ENCODE measurements at regions not wholly inside any gene's neighbourhood (a gene's known extent, or its start where the extent isn't known, plus 50 kb on each side); places are given as distances from the start of the nearest gene placed in this dataset.
"Not testable (repeated sequence)": the region's sequence is repeated elsewhere in the genome, so short reads cannot be mapped to it uniquely, and the experiment has no call there.

DNA sequence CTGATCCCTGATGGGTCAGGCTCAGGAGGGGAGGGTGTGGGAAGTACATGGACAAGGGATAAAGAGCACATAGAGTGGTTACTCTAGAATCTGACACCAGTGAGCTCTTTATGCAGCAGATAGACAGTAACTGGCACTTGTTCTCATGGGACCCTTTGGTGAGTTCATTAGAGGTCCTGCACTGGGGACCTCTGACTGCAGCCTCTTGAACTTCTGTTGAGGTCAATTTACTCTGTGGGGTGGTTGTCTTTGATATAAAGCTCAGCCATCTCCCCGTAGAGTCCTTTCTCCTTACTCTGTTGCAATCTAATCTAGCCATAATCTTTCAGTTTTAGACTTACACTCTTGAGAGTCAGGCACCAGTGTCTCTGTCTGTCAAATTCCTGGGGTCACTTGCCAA, 222.4 kb downstream of the GPAT3 start:
- no peak for DNase-seq

DNA sequence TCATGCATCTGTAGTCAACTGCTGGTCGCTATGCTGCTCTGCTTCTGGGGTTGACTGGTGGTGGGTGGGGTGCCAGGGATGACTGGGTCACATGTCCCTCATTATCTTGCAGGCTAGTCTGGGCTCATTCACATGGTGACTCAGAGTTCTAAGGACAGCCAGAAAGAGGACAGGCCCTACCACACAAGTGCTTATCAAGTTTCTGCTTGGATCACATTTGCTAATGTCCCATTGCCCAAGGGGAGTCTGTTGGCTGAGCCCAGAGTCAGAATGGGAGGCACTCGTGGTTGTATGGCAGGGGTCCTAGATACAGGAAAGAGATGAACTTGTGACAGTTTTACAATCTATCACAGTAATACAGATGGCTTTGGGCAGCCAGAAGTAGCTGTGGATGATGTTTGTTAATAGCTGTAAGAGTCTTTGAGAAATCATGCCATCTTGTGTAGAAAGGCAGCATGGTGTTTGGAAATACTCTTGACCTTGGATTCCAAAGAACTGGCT, 221.3 kb downstream of the GPAT3 start:
- DNase-seq, result no peak

DNA sequence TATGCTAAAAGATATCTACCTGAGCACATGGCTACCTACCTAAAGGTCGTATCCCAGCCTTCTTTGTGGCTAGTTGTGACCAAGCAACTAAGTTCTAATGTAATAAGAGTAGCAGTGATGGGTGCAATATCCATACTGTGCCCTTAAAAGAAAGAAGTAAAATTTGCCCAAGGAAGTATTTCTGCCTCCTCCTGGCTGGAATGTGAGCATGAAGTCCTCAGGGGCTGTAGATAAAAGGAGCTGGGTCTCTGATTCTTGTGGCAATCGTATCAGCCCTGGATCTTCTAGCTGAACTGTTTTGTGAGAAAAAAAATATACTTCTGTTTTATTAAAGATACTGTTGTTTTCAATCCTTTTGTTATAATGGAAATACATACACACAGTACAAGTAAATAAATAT, 217.4 kb downstream of the GPAT3 start:
- DNase-seq, result no peak

DNA sequence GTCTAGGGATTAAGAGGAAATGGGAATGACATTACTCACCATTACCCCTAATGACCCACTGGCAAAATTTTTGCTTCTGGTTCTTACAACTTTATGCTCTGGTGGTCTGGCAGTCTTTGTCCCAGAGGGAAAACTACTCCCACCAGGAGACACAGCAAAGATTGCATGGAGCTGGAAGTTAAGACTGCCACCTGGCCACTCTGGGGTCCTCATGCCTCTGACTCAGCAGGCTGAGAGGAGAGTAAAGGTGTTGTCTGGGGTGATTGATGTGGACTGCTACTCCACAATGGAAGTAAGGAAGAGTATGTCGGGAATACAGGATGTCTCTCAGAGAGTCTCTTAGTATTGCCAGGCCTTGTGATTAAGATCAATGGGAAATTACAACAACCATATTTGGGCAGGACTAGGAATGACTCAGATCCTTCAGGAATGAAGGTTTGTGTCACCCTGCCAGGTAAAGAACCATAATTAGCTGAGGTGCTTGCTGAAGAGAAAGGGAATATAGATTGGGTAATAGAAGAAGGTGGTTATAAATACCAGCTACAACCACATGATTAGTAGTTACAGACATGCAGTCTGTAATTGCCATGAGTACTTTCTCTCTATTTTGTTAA, 215.5 kb downstream of the GPAT3 start:
- no peak for DNase-seq

DNA sequence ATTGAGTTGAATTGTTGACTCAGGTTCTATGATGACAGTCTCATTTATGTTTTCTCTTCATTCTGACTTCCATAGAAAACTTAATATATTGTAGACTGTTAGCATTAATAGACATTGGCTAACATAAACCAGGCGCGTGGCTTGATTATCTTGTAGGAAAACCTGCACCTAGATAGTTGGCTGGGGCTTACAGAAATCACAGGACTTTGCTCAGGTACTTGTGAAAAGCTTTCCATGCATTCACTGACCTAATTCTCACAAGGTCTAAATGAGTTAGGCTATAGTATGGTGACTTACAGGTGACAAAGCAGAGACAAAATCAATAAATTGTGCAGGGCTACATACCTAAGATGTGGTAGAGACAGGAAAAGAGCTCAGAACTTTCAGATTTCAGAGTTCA, 212.8 kb downstream of the GPAT3 start:
- no peak for DNase-seq

DNA sequence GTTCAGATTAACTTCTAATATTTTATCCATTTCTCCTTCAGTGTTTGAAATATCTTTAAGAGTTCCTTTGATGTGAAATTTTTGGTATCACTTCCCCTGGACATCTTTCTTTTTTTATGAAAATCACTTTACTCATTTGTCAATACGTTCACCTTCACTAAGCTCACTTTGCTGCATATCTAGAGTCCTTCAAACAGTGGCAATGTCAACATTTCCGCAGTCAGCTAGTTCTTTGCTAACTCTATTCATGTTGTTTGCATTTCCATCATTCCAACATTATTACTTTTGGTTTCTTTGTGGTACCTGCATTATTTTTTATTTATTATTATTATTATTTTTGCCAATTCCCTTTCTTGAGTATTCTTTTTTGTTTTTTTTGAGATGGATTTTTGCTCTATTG, 203.0 kb downstream of the GPAT3 start:
- DNase-seq, result no peak

DNA sequence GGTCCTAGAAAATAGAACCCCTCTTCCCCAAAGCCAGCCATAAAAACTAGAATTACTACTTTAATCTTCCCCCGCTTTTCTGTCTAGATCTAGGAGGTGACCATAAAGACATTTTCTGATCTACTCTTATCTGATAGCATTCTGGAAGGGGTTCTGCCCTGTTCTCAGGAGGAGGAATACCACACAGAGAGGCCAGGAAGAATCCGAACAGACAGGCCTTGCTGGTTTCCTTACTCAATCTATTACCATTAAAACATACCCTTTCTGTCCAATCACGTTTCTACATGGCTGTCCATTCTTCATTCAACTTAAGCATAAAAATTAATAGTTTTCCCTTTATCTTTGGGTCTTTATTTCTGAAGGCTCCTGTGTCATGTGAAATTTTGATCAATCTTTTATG, 198.7 kb downstream of the GPAT3 start:
- DNase-seq, result no peak

DNA sequence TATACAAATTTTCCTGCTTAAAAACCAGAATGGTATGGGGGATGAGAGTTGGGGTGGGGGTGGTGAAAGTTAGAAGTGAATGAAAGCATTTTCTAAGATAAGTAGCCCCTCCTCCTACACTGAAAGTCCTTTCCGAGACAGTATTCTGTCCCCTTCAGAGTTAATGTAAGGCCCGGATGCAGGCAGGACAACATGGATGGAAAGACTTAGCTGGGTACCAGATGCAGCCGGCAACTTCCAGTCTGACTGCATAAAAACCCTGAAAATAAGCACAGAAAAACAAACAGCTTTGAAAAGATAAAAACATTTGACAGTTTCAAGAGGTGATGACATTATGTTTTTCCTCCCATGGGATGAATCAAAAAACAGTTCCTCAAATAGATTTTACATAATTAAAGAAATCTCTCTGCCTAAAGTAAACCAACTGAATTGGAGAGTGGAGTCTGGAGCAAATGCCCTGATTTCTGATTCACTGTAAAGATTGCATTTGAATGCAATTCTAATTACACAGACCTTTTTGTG, 196.3 kb downstream of the GPAT3 start:
- no peak for DNase-seq

DNA sequence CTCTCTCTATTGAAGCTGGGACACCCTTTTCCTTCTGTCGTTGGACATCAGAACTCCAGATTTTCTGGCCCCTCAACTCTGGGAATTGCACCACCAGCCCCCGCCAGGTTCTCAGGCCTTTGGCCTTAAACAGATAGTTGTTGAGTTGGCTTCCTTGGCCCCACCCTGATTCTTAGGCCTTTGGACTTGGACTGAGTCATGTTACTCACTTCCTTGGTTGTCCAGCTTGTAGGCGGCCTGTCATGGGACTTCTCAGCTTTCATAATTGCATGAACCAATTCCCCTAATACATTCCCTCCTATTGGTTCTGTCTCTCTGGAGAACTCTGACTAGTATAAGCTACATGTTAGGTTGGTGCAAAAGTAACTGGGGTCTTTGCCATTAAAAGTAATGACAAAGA, 195.7 kb downstream of the GPAT3 start:
- DNase-seq, result no peak

DNA sequence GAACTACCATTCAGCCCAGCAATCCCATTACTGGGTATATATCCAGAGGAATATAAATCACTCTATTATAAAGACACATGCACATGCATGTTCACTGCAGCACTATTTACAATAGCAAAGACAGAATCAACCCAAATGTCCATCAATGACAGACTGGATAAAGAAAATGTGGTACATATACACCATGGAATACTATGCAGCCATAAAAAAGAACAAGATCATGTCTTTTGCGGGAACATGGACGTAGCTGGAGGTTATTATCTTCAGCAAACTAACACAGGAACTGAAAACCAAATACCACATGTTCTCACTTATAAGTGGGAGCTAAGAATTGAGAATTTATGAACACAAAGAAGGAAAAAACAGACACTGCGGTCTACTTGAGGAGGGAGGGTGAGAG, 195.1 kb downstream of the GPAT3 start:
- DNase-seq, result not testable (repeated sequence)

DNA sequence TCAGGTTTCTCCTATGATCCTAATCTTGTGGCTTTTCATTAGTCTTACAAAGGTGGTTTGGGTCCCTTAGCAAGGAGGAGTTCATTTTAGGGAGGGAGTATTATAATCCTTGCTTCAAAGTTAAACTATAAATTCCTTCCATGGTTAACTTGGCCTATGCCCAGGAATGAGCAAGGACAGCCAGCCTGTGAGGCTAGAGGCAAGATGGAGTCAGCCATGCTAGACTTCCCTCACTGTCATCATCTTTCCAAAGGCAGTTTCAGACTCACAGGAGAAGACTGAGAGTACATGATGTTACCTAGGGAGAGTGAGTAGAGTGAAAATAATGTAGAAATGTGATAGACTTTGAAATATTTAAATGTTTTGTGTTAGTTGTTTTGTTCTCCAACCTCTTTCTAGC, 192.3 kb downstream of the GPAT3 start:
- DNase-seq, result no peak

DNA sequence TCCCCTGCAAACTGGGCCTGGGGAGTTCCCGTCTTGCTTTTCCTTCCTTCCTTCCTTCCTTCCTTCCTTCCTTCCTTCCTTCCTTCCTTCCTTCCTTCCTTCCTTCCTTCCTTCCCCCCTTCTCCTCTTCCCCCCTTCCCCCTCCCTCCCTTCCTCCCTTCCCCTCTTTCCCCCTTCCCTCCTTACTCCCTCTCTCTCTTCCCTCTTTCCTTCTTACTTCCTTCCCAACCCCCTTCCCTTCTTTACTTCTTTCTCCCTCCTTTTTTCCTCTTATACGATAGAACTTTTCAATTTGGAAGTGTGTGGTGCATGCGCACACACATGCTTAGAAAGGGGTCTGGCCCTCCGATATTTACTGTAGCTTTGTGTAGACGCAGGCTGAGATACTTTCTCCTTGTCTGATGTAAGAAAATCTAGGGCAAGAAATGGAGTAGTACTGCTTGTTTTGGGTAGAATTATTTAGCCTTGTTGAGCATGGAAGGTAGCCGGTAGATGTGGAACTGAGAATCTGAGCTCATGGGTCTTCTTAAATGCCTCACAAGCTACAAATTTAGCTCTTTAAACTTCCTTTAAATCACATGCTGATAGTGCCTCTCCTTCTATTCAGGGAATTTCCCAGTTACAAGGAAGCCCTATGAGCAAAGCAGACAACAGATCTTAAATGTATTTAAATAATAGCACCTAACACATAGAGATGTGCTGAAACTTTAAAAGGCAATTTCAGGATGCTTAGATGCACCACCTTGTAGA, 189.6 kb downstream of the GPAT3 start:
- DNase-seq, result no peak

DNA sequence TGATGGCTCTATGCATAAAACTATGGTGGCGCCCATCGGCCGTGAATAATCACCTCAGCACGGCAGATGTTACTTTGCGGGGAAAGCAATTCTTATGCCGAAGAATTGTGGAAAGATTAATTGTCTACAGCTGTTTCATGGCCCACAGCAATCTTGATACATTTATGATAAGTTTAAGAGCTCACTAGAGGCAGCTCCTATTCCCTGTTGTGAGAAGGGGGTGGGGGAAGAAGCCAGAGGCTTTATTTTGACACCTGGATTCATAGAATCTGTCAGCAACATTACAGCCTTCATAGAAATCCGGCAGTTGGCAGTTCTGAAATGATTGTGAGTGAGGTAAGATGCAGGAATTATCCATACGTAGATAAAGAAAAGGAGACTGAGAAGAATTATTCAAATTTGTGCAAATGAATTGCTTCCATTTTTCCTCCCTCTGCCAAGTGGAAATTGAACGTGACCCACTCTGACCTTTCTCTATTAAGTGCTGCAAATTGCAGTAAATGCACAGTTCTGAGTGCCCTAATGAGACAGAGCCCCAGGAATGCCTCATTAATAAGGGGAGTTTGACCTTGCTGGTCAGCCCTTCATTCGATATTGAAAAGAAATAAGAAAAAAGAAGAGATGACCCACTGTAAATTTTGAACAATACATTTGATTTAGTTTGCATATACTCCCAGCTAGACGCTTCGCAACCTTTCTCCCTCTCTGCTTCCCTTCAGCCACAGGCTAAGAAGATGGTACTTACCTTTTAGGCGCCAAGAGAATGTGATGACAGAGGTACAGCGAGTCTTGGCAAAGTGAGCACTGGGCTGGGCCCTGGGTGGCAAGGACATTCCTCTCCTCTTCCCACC, 188.8 kb downstream of the GPAT3 start:
- DNase-seq, result no peak

DNA sequence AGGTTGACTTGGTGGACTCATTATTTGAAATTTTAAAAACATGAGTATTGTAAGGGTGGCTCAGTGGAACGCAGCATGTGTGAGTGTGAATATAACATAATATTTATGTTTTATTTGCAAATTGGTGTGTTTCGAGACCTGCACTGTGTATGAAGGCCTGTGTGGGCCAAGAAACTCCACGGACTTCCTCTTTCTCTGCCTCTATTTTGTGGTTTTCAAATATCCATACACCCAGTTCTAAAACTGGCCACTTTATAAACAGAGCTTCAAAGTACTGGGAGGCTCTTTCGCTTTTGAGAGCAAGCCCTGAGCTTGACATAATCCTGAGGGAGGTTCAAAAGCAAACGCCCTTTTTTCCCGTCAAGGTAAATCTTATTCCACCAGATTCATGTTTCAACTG, 187.7 kb downstream of the GPAT3 start:
- DNase-seq, result no peak

DNA sequence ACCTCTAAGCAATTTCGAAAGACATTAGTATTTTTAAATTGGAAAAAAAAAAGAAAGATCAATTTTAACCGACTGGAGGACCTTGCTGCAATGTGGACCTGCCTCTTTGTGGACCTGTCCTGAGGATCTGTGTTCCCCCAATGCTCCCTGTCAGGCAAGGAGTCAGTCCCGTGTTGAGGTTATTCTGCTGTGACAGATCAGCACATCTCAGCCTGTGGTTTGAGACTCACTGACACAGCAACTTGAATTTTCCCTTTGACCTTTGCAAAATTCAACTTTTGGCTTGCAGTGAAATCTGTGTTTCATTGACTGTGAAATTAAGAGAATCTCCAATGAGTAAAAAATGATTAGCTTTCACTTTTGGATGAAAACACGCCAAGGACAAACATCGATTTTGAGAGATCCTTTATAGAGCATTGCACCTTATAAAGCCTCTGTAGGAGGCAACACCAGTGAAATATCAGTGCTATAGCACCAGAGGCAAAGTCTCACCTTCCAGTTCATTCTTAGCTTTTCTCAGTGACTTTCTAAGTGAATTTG, 186.9 kb downstream of the GPAT3 start:
- no peak for DNase-seq

DNA sequence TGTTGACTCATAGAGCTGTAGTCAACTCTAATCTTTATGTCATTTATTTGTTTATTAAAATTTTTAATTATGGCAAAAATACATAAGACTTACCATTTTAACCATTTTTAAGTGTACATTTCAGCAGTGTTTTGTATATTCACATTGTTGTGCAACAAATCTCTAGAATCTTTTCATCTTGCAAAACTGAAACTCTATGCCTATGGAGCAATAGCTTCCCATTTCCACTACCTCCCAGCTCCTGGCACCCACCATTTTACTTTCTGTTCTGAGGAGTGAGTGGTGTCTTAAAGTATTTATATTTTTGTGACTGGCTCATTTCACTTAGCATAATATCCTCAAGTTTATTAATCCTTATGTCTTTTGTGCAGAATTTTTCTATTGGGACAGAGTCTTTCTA, 181.0 kb downstream of the GPAT3 start:
- DNase-seq, result no peak

DNA sequence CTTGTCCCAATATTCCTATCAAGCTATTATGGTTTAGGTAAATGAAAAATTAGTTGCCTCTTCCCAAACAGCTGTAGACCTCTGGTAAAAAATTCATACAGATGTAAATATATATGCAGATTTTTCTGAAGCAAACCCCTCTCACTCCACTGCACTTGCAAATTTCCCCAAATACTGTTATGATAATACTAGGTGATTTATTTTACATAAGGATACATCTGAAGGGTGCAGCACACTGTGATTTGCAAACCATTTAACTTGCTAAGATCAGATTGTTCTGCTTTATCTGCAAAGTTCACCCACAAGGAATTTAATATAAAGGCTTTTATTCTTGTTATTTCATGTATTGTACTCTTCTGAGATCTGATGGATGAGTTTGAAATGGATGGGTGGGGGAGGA, 177.0 kb downstream of the GPAT3 start:
- no peak for DNase-seq

DNA sequence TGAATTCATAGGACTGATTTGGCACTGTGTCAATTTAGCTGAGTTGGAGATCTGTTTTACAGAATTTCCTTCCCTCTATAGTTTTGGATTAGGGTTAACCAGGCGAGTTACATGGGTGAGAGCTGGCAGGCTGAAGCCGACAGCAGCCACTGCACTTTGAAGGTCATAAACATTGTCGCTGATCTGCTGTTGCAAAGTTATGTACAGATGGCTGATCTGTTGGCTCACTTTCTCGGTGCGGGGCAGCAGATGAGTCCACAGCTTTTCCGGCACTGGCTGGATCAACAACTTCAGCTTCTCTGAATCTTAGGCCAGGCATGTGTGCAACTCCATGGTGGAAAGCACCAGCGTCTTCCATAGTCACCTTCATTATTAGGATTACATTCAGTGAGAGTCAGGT, 173.7 kb downstream of the GPAT3 start:
- no peak for DNase-seq

DNA sequence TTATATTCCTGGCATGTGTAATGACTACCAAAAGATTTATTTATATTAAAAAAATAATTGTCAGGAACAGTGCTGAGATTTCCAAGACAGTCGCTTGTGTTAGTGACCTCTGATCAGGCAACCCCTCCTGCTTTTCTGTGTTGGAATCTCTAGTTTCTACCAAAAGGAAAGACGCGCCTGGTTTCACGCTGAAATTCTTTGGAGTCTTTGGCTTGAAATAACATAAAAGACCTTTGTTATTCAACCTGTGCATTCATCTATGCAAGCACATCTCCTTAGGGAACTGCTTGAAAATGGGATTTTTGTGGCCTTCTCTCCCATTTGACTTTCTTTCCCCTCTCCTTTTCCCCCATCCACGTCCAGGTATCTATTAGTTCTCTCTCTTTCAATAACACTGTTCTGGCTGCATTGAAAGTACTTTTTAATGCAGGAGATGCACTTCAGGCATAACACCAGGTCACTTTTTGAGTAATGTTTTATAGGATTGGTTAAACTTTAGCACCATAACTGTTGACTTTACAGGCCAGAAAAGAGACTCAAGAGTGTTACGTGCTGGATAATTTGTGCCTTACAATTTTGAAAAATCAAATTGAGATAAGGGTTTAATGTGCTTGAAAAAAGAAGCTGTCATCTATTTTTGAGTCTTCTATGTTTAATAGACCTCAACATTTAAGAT, 172.7 kb downstream of the GPAT3 start:
- DNase-seq, result no peak

DNA sequence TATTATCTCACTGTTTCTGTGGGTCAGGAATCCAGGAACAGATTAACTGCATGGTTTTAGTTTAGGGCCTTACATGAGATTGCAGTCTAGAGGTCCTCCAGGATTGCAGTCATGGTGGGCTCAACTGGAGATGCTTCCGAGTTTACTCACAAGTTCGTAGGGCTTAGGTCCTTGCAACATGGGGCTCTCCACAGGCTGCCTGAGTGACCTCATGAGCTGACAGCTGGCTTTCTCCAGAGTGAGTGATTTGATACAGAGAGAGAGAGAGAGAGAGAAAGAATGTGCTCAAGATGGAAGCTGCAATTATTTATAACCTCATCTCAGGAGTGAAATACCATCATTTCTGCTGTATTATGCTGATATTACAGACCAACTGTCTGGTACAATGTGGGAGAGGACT, 168.9 kb downstream of the GPAT3 start:
- no peak for DNase-seq

DNA sequence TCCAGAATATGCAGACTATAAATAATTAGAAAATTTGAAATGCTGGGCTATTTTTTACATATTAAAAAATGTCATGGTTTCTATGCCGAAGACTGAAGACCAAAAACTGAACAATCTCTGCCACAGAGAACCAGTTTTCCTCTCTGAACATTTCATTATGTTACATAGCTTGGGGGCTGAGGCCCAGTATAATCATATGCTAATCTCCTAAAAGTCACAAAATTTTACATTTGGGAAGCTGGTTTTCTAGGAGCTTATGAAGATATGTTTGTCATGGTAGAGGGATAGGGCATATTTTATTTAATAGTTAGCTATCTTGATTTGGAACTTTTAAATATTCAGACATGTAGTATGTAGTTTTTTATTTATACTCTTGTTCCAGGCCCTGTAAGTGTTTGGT, 167.8 kb downstream of the GPAT3 start:
- DNase-seq, result no peak

DNA sequence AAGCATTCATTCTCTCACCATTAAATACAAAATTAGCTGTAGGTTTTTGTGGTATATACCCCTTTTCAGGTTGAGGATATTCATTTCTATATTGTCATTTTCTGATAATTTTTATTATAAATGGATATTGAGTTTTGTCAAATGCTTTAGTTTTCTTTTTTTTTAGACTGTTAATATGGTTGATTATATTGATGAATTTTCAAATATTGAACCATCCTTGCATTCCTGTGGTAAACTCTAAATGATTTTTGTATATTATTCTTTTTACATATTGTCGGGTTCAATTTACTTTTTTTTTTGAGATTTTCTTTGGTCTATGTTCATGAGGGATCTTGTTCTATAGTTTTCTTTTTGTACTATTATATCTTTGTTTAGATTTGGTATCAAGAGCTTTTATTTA, 165.1 kb downstream of the GPAT3 start:
- DNase-seq, result no peak

DNA sequence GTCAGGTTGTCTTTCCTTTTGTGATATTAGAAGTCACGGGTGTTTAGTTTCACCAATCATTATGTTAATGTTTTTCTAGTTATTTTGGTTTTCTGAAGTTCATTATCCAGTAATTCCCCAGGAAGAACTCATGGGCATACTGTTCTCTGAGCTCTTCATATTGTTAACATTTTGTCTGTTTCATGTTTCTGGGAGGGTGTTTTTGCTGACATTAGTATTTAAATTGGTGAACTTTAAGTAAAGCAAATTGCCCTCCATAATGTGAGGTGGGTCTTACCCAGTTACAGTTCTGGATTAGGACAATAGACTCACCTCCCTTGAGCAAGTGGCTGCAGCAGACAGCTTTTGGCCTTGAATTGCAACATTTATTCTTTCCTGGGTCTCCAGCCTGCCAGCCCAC, 163.4 kb downstream of the GPAT3 start:
- no peak for DNase-seq
